ENCODE measurements at regions not wholly inside any gene's neighbourhood (a gene's known extent, or its start where the extent isn't known, plus 50 kb on each side); places are given as distances from the start of the nearest gene placed in this dataset.

DNA sequence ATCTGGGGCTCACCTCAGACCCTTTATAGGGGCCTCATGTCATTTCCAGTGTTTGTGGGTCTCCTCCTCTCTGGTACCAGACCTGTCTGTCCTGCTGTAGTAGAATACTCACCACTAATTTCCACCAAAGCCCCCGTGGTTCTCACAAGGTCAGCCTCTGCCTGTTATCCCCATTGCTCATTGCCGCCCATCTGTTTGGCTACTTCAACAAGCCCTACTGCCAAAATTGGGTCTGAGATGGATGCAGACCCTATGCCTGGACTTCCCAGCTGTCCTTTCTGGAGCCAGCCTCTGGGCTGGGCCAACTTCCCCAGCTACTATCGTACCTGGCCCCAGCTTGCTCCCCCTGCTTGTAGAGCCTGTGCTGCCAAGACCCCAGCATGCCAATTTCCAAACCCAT is 152.1 kb upstream of the ISX start:
- no peak overlapping the region for H3K4me3 ChIP-seq (replicated peaks in 1 of 3; ENCODE audit: insufficient read depth in 1 of 3, low read depth in 2 of 3, low read length in 3 of 3)
- H3K79me2 ChIP-seq (ENCODE audit: insufficient read depth, low read length) = no peaks in the 10 kb centered on the region
- ATAC-seq = no peak
- intact Hi-C loops (cut with micrococcal nuclease; ENCODE audit: unreplicated experiment) (no loop called here), in situ Hi-C loops (cut with HindIII; ENCODE audit: extremely low pct_ligation_motif_present, low pct_unique_long_range_greater_than_20kb) (no loop called here)
- no peak for DNase-seq (ENCODE audit: low spot score)
- no peaks in the 10 kb centered on the region for H3K9me3 ChIP-seq (ENCODE audit: low read length)
- 5% methylated on average over 3 of the region's 3 CpGs for WGBS (ENCODE audit: low lambda C conversion rate)
- H3K27ac ChIP-seq (ENCODE audit: extremely low read length, insufficient read depth, low read length) = no peak overlapping the region
- no peaks in the 10 kb centered on the region for H4K20me1 ChIP-seq (ENCODE audit: insufficient read depth, low read length)
- H3K4me1 ChIP-seq (ENCODE audit: insufficient read depth, low read length) = no peaks in the 10 kb centered on the region
- ChIA-PET CTCF (ENCODE audit: low intra/inter-chr PET ratio, low total read pairs) (no interaction called here), POLR2A (no interaction called here)
- no peak overlapping the region for H3K4me2 ChIP-seq (ENCODE audit: low read depth, low read length)
- FAIRE-seq = no peak
- no peak overlapping the region for H2AFZ ChIP-seq (ENCODE audit: low read length)
- TF ChIP-seq MTF2 (CRISPR knock-in tag; IDR thresholded peaks at IDR 0.05; ENCODE audit: borderline replicate concordance) (no peak), ZSCAN9 (CRISPR knock-in tag; IDR thresholded peaks at IDR 0.05; ENCODE audit: borderline replicate concordance) (no peak), POLR2A (IDR thresholded peaks at IDR 0.05; ENCODE audit: insufficient read depth in 1 of 2, low read depth in 2 of 2, low read length in 2 of 2) (no peak)
- no peaks in the 10 kb centered on the region for H3K27me3 ChIP-seq (ENCODE audit: control insufficient read depth in 1 of 2, insufficient read depth in 2 of 2, low read length in 2 of 2)
- H3K9ac ChIP-seq (ENCODE audit: insufficient read depth, low read depth, low read length) = no peak overlapping the region
- no TSS peak for BruUV-seq (replicated peaks)
- H3K36me3 ChIP-seq (replicated peaks in 1 of 2; ENCODE audit: control insufficient read depth in 1 of 2, insufficient read depth in 2 of 2, low read length in 2 of 2) = no peaks in the 10 kb centered on the region

DNA sequence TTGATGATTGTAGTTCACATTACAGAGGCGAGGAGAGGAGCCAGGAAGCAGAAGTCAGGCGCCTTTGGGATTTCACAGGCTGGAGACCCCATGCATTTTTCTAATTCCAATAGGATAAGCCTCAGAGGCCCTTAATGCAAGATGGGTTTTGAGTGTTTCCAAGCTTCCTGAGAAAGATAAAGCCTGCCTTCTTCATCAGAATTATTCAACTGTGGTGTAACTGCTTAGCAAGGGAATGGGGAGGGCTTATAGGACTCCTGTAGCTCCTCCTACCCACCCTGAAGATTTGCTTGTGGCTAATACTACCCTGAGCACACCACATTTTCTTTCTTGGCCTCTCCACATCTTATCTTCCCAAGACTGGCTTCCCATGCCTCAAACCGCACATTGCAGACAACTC is 151.1 kb upstream of the ISX start:
- H3K9ac ChIP-seq (ENCODE audit: insufficient read depth, low read depth, low read length) = no peak overlapping the region
- no peaks in the 10 kb centered on the region for H3K79me2 ChIP-seq (ENCODE audit: insufficient read depth, low read length)
- no peaks in the 10 kb centered on the region for H3K27me3 ChIP-seq (ENCODE audit: control insufficient read depth in 1 of 2, insufficient read depth in 2 of 2, low read length in 2 of 2)
- POLR2A ChIA-PET = no interaction called here
- 15% methylated on average over 3 of the region's 3 CpGs for WGBS (ENCODE audit: low lambda C conversion rate)
- ATAC-seq (no peak), DNase-seq (ENCODE audit: low spot score) (no peak), FAIRE-seq (no peak)
- intact Hi-C loops (cut with micrococcal nuclease; ENCODE audit: unreplicated experiment) = no loop called here
- CTCF ChIA-PET (ENCODE audit: low intra/inter-chr PET ratio, low total read pairs) = no interaction called here
- no peak overlapping the region for H2AFZ ChIP-seq (ENCODE audit: low read length)
- H3K4me1 ChIP-seq (ENCODE audit: insufficient read depth, low read length) = no peaks in the 10 kb centered on the region
- no peak overlapping the region for H3K27ac ChIP-seq (ENCODE audit: extremely low read length, insufficient read depth, low read length)
- BruUV-seq (replicated peaks) = no TSS peak
- no peaks in the 10 kb centered on the region for H4K20me1 ChIP-seq (ENCODE audit: insufficient read depth, low read length)
- TF ChIP-seq MBNL3 (CRISPR knock-in tag; conservative IDR thresholded peaks at IDR 0.05) = no peak
- TF ChIP-seq ZSCAN29 (CRISPR knock-in tag; conservative IDR thresholded peaks at IDR 0.05) = no peak
- TF ChIP-seq ZNF7 (CRISPR knock-in tag; IDR thresholded peaks at IDR 0.05) = no peak
- no peak for TF ChIP-seq MTF2 (CRISPR knock-in tag; IDR thresholded peaks at IDR 0.05; ENCODE audit: borderline replicate concordance)
- TF ChIP-seq JUNB (CRISPR knock-in tag; IDR thresholded peaks at IDR 0.05; ENCODE audit: borderline replicate concordance) = no peak
- TF ChIP-seq ZNF772 (CRISPR knock-in tag; IDR thresholded peaks at IDR 0.05) = no peak
- TF ChIP-seq, protein P1, sequence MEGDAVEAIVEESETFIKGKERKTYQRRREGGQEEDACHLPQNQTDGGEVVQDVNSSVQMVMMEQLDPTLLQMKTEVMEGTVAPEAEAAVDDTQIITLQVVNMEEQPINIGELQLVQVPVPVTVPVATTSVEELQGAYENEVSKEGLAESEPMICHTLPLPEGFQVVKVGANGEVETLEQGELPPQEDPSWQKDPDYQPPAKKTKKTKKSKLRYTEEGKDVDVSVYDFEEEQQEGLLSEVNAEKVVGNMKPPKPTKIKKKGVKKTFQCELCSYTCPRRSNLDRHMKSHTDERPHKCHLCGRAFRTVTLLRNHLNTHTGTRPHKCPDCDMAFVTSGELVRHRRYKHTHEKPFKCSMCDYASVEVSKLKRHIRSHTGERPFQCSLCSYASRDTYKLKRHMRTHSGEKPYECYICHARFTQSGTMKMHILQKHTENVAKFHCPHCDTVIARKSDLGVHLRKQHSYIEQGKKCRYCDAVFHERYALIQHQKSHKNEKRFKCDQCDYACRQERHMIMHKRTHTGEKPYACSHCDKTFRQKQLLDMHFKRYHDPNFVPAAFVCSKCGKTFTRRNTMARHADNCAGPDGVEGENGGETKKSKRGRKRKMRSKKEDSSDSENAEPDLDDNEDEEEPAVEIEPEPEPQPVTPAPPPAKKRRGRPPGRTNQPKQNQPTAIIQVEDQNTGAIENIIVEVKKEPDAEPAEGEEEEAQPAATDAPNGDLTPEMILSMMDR (CRISPR knock-in tag; IDR thresholded peaks at IDR 0.05) = no peak
- no peak for TF ChIP-seq KLF13 (CRISPR knock-in tag; IDR thresholded peaks at IDR 0.05)
- TF ChIP-seq CCAR2 (optimal IDR thresholded peaks at IDR 0.05; ENCODE audit: low read depth, low read length) = no peak
- no peak for TF ChIP-seq ZBTB39 (CRISPR knock-in tag; IDR thresholded peaks at IDR 0.05)
- no peak for TF ChIP-seq PHF21A (CRISPR knock-in tag; IDR thresholded peaks at IDR 0.05)
- TF ChIP-seq ZNF709 (CRISPR knock-in tag; IDR thresholded peaks at IDR 0.05) = no peak
- no peak for TF ChIP-seq NPAS2 (CRISPR knock-in tag; IDR thresholded peaks at IDR 0.05; ENCODE audit: borderline replicate concordance)
- TF ChIP-seq ZNF510 (CRISPR knock-in tag; IDR thresholded peaks at IDR 0.05; ENCODE audit: low read depth) = no peak
- no peak for TF ChIP-seq PLRG1 (conservative IDR thresholded peaks at IDR 0.05)
- TF ChIP-seq HNRNPK (IDR thresholded peaks at IDR 0.05; ENCODE audit: low read depth, low read length, poor library complexity, severe bottlenecking) = no peak
- TF ChIP-seq ZSCAN20 (CRISPR knock-in tag; IDR thresholded peaks at IDR 0.05; ENCODE audit: borderline replicate concordance) = no peak
- no peak overlapping the region for H3K4me2 ChIP-seq (ENCODE audit: low read depth, low read length)
- no peaks in the 10 kb centered on the region for H3K36me3 ChIP-seq (replicated peaks in 1 of 2; ENCODE audit: control insufficient read depth in 1 of 2, insufficient read depth in 2 of 2, low read length in 2 of 2)
- no peak overlapping the region for H3K4me3 ChIP-seq (replicated peaks in 1 of 3; ENCODE audit: insufficient read depth in 1 of 3, low read depth in 2 of 3, low read length in 3 of 3)
- H3K9me3 ChIP-seq (ENCODE audit: low read length) = no peaks in the 10 kb centered on the region
- in situ Hi-C loops (cut with HindIII; ENCODE audit: extremely low pct_ligation_motif_present, low pct_unique_long_range_greater_than_20kb) = no loop called here

Measured in HepG2 (cell line).